ENCODE measurements at regions not wholly inside any gene's neighbourhood (a gene's known extent, or its start where the extent isn't known, plus 50 kb on each side); places are given as distances from the start of the nearest gene placed in this dataset.

DNA sequence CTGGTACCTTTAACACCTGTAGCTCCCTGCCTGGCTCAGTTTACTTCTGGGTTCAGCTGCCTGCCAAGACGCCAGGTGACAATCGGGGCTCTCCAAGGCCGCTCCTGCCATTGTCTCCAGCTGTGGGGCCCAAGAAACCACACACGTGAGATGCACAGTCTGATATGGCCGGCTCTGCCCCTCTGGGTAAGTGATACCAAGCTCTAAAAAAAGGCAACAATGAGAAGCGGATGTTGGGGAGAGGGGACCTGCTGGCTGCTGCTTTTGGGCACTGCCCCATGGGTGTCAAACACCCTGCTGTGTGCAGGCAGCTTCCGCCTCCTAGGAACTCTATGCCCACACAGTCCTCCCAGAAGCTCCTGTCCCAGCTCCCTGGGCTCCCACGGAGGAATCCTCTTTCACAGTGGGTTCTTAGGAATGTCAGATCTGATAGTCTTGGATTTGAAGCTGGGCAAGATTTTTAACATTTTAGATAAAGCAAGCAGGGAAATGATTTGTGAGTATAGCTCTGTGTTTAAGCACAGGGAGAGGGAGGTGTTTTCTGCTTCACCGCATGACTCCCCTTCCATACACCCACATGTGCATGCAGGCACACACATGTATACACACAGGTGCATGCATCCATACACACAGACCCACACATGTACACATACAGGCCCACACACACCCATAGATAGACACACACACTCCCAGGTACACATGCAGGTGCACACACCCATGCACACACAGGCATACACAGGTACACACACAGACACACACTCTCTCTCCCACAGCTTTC lies 1135.8 kb downstream of the BCL11B start:
- Histone ChIP-seq H3K36me3 (no peaks in the 10 kb centered on the region), H3K4me3 (no peak overlapping the region), H3K27me3 (peaks cover 0 to 38% (median 0%) of the 10 kb centered on the region in 4 donors), H3K9me3 (no peaks in the 10 kb centered on the region), H3K27ac (replicated peaks in 1 of 4) (no peak overlapping the region), H3K4me1 (no peaks in the 10 kb centered on the region)
- intact Hi-C loops (cut with DNase I) = no loop called here
- no peak for DNase-seq (ENCODE audit: extremely low spot score)
- 58% methylated on average over 9 of the region's 9 CpGs for WGBS
- TF ChIP-seq POLR2AphosphoS5 (IDR thresholded peaks at IDR 0.05) (no peak), EP300 (IDR thresholded peaks at IDR 0.05) (no peak), POLR2A (IDR thresholded peaks at IDR 0.05; ENCODE audit: low read depth) (no peak)
- TF ChIP-seq, protein P1, sequence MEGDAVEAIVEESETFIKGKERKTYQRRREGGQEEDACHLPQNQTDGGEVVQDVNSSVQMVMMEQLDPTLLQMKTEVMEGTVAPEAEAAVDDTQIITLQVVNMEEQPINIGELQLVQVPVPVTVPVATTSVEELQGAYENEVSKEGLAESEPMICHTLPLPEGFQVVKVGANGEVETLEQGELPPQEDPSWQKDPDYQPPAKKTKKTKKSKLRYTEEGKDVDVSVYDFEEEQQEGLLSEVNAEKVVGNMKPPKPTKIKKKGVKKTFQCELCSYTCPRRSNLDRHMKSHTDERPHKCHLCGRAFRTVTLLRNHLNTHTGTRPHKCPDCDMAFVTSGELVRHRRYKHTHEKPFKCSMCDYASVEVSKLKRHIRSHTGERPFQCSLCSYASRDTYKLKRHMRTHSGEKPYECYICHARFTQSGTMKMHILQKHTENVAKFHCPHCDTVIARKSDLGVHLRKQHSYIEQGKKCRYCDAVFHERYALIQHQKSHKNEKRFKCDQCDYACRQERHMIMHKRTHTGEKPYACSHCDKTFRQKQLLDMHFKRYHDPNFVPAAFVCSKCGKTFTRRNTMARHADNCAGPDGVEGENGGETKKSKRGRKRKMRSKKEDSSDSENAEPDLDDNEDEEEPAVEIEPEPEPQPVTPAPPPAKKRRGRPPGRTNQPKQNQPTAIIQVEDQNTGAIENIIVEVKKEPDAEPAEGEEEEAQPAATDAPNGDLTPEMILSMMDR (IDR thresholded peaks at IDR 0.05) = no peak

DNA sequence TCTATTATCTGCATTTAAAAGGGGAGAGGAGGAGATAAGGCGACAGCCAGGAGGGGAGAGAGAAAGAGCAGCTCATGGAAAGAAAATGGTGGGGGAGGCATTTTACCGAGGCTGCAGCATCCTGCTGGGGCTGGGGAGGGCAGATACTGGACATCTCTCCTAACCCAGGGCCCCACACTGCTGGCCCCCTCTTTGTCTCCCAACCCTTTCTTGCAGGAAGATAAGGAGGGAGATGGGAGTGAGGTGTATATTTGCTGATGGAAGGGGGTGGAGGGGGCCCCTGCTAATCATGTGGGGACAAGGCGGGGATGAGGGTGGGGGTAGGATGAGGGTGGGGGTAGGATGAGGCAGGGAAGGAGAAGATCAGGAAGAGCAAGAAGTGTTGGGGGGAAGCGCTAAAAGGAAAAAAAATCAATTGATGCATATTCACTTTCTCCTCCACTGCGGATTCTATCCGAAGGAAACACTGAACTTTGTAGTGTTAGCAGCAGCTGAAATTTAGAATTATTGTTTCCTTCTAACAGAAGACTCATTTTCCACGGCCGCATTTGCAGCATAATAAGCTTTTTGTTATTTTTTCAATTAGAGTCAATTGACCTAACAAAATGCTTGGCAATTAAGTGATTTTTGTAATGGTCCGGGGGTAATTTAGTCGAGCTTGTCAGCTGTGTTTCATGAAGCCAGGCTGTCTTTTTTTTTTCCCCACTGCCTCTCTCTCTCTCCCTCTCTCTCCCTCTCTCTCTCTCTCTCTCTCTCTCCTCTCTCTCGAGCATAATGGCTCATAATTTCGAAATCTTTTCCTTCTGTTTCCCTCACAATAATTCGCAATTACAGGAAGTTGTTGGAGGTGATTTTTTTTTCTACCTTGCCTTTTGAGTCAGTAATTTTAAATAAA lies 1134.6 kb downstream of the BCL11B start:
- Histone ChIP-seq H3K36me3 (no peaks in the 10 kb centered on the region), H3K4me1 (no peaks in the 10 kb centered on the region), H3K27ac (replicated peaks in 1 of 4) (no peak overlapping the region), H3K9me3 (no peaks in the 10 kb centered on the region), H3K27me3 (peaks cover 0 to 38% (median 0%) of the 10 kb centered on the region in 4 donors), H3K4me3 (no peak overlapping the region)
- WGBS = 20% methylated on average over 13 of the region's 13 CpGs
- intact Hi-C loops (cut with DNase I) = no loop called here
- TF ChIP-seq EP300 (IDR thresholded peaks at IDR 0.05) (no peak), POLR2AphosphoS5 (IDR thresholded peaks at IDR 0.05) (no peak), POLR2A (IDR thresholded peaks at IDR 0.05; ENCODE audit: low read depth) (no peak)
- TF ChIP-seq, protein P1 (IDR thresholded peaks at IDR 0.05) = no peak
- DNase-seq (ENCODE audit: extremely low spot score) = peak; percentile 24

DNA sequence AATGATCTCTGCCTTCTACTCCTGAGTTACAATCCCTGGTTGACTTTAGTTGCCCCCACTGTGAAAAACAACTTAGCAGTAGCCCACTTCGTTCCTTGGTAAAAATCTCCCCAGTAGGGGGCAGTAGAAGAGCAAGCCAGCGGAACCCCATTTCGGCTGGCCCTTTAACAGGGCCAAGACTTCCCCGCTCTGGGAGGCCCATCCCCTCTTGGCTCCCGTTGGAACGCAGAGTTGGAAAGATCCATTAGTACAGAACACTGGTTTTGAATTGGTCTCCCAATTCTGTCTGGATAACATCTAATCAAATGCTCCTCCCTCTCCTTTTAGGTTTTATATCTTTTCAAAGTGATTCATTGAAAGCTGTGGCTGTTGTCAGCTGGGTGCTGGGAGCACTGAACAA lies 1133.3 kb downstream of the BCL11B start:
- H3K27me3 ChIP-seq = peaks cover 0 to 38% (median 0%) of the 10 kb centered on the region in 4 donors
- H3K4me3 ChIP-seq = no peak overlapping the region
- no peaks in the 10 kb centered on the region for H3K4me1 ChIP-seq
- 7% methylated on average over 6 of the region's 6 CpGs for WGBS
- peak; percentile 24 for DNase-seq (ENCODE audit: extremely low spot score)
- TF ChIP-seq EP300 (IDR thresholded peaks at IDR 0.05) (no peak), POLR2AphosphoS5 (IDR thresholded peaks at IDR 0.05) (no peak), POLR2A (IDR thresholded peaks at IDR 0.05; ENCODE audit: low read depth) (no peak)
- TF ChIP-seq, protein P1 (IDR thresholded peaks at IDR 0.05) = peak in 2 of 3 experiments; percentile 13 to 16
- H3K9me3 ChIP-seq = no peaks in the 10 kb centered on the region
- intact Hi-C loops (cut with DNase I) = no loop called here
- H3K27ac ChIP-seq (replicated peaks in 1 of 4) = no peak overlapping the region
- no peaks in the 10 kb centered on the region for H3K36me3 ChIP-seq

DNA sequence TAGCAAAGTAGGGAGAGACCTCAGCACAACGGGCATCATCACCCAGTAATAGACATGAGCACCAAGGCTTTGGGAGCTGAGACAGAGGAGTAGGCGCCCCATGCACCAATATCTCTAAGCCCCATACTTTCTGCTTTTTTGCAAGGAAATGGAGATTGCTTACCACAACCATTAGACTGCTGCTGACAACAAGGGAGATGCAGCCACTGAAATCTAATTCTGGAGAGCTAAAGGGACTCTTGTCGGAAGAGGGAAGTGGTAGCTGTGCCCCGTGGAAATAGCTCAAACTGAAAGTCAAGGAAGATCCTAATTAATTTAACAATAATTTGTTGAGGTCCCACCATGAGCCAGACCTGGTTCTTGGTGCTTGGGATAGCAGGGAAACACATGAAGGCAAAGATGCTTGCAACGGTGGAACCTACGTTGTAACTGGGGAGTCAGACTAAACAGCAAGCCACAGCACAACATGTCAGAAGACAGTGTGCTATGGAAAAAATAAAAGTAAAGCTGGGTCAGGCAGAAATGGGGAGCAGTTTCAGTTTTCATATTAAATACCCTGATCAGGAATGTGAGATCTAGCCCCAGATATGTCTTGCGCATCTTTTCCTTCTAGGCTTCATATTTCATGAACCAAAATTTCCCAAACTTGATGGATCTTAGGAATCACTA lies 1131.0 kb downstream of the BCL11B start:
- Histone ChIP-seq H3K36me3 (no peaks in the 10 kb centered on the region), H3K4me1 (no peaks in the 10 kb centered on the region), H3K27ac (replicated peaks in 1 of 4) (no peak overlapping the region), H3K4me3 (no peak overlapping the region), H3K9me3 (no peaks in the 10 kb centered on the region), H3K27me3 (peaks cover 0 to 32% (median 0%) of the 10 kb centered on the region in 4 donors)
- DNase-seq (ENCODE audit: extremely low spot score) = no peak
- TF ChIP-seq EP300 (IDR thresholded peaks at IDR 0.05) (no peak), POLR2A (IDR thresholded peaks at IDR 0.05; ENCODE audit: low read depth) (no peak), POLR2AphosphoS5 (IDR thresholded peaks at IDR 0.05) (no peak)
- TF ChIP-seq, protein P1 (IDR thresholded peaks at IDR 0.05) = no peak
- 82% methylated on average over 7 of the region's 7 CpGs for WGBS
- intact Hi-C loops (cut with DNase I) = no loop called here
